Esophagus squamous epithelium (tissue), 4 donors: ENCODE measurements at regions not wholly inside any gene's neighbourhood (a gene's known extent, or its start where the extent isn't known, plus 50 kb on each side); places are given as distances from the start of the nearest gene placed in this dataset.

ENCODE experiments used
- CTCF ChIP-seq, 6 experiments: fragments of 450-650 bp in 4 of 6; fragments of 200-600 bp in 2 of 6; sonication (generic) in 2 of 6; IDR thresholded peaks; one replicate each; pipeline ENCODE4 v1.5.1; 2016 to 2019; ENCODE audit warnings: antibody characterized with exemption in 6 of 6, mild to moderate bottlenecking in 4 of 6, moderate library complexity in 4 of 6
- POLR2A ChIP-seq, 4 donors: fragments of 450-650 bp; IDR thresholded peaks; one replicate each; pipeline ENCODE4 v1.6.1; 2017; ENCODE audit warnings: antibody characterized with exemption in 4 of 4, mild to moderate bottlenecking in 4 of 4, moderate library complexity in 3 of 4

DNA sequence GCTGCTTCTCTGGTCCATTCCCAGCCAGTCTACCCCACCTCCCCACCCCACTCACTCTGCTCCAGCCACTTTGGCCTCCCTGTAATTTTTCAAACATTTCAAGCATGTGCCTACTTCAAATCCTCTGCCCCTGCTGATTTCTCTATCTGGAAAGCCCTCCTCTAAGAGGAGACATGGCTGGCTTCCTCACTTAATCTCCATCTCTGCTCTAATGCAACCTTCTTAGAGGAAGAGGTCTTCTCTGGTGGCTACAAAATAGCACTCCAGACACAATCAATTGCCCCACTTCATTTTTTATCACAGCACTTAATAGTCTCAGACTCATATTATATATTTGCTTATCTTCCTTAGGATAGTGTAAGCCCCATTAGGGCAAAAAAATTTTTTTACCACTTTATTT is 161.1 kb upstream of the SLC39A10 start:
- no peak for TF ChIP-seq CTCF (IDR thresholded peaks at IDR 0.05)
- no peak for TF ChIP-seq POLR2A (IDR thresholded peaks at IDR 0.05)
